PC-3 (cell line): ENCODE measurements at regions not wholly inside any gene's neighbourhood (a gene's known extent, or its start where the extent isn't known, plus 50 kb on each side); places are given as distances from the start of the nearest gene placed in this dataset.

ENCODE experiments used
- ATAC-seq: fragments of 200-7000 bp; cut with Tn5 transposase; 2 replicates; pipeline ENCODE4 v1.9.1; 2020; ENCODE audit warnings: mild to moderate bottlenecking, moderate library complexity
- BruUV-seq: library from RNA; stranded (reverse); fragments of 400-500 nt; replicated peaks from 2 replicates; lab custom pipeline; 2021; lab: Mats Ljungman, UMichigan
- CTCF ChIA-PET: fragments of 300-600 bp; sonication (Branson Sonifier 250); formaldehyde crosslinking; loops from one replicate; lab custom pipeline; 2022; ENCODE audit warnings: antibody characterized with exemption; lab: Charles Lee
- POLR2A ChIA-PET: fragments of 300-600 bp; sonication (Branson Sonifier 250); formaldehyde crosslinking; loops from one replicate; lab custom pipeline; 2022; ENCODE audit warnings: antibody characterized with exemption; ENCODE audit not compliant: unreplicated experiment; lab: Charles Lee
- DNase-seq: peaks from one replicate; pipeline ENCODE4 v3.0.0-alpha.2; 2015
- H2AFZ ChIP-seq: fragments of 300-600 bp; sonication (generic); 2 replicates; pipeline ENCODE4 v1.6.0; 2016; ENCODE audit warnings: antibody characterized with exemption, low read length
- H3F3A ChIP-seq: fragments of 300-600 bp; sonication (generic); one replicate; pipeline ENCODE4 v1.6.0; 2017; ENCODE audit warnings: antibody characterized with exemption, low read length, control low read depth, mild to moderate bottlenecking; ENCODE audit not compliant: unreplicated experiment
- H3K27ac ChIP-seq: fragments of 300-600 bp; sonication (generic); 2 replicates; pipeline ENCODE4 v1.5.1; 2016; ENCODE audit warnings: mild to moderate bottlenecking, low read length
- H3K27me3 ChIP-seq: fragments of 300-600 bp; sonication (generic); 2 replicates; pipeline ENCODE4 v1.6.1; 2016; ENCODE audit warnings: low read length, mixed read lengths
- H3K36me3 ChIP-seq: fragments of 300-600 bp; sonication (generic); 2 replicates; pipeline ENCODE4 v1.6.1; 2016; ENCODE audit warnings: low read depth, mixed run types, low read length, mixed read lengths
- H3K4me1 ChIP-seq: fragments of 300-600 bp; sonication (generic); 2 replicates; pipeline ENCODE4 v1.5.1; 2016; ENCODE audit warnings: low read length; ENCODE audit not compliant: insufficient read depth
- H3K4me2 ChIP-seq: fragments of 300-600 bp; sonication (generic); 2 replicates; pipeline ENCODE4 v1.6.0; 2016; ENCODE audit warnings: low read length
- H3K4me3 ChIP-seq: fragments of 300-600 bp; sonication (generic); 2 replicates; pipeline ENCODE4 v1.5.1; 2016; ENCODE audit warnings: mild to moderate bottlenecking, low read length, mixed read lengths
- H3K79me2 ChIP-seq: fragments of 300-600 bp; sonication (generic); 2 replicates; pipeline ENCODE4 v1.6.1; 2017; ENCODE audit warnings: low read length, mixed read lengths
- H3K9ac ChIP-seq: fragments of 300-600 bp; sonication (generic); 2 replicates; pipeline ENCODE4 v1.6.0; 2016; ENCODE audit warnings: mild to moderate bottlenecking, low read length
- H3K9me2 ChIP-seq: fragments of 300-600 bp; sonication (generic); replicated peaks from 2 replicates; pipeline ENCODE4 v1.6.1; 2016; ENCODE audit warnings: mixed run types, low read length, mixed read lengths
- H3K9me3 ChIP-seq: fragments of 300-600 bp; sonication (generic); 2 replicates; pipeline ENCODE4 v1.6.1; 2016; ENCODE audit warnings: low read length, mixed read lengths
- H4K20me1 ChIP-seq: fragments of 300-600 bp; sonication (generic); 2 replicates; pipeline ENCODE4 v1.6.1; 2016; ENCODE audit warnings: low read length, mixed read lengths
- CTCF ChIP-seq: fragments of 300-600 bp; sonication (generic); conservative IDR thresholded peaks from 2 replicates; pipeline ENCODE4 v1.5.1; 2017; ENCODE audit warnings: antibody characterized with exemption, low read depth, mild to moderate bottlenecking, low read length
- EZH2 ChIP-seq: fragments of 300-600 bp; sonication (generic); IDR thresholded peaks from one replicate; pipeline ENCODE4 v1.6.1; 2017; ENCODE audit warnings: antibody characterized with exemption, mild to moderate bottlenecking, low read length; ENCODE audit not compliant: unreplicated experiment
- EZH2phosphoT487 ChIP-seq: fragments of 300-600 bp; sonication (generic); IDR thresholded peaks from 2 replicates; pipeline ENCODE4 v1.6.1; 2018; ENCODE audit warnings: mild to moderate bottlenecking, antibody characterized with exemption, low read length, borderline replicate concordance
- intact Hi-C: fragments of 100-400 bp; cut with micrococcal nuclease; formaldehyde crosslinking; loops from 2 replicates; pipeline ENCODE4 v1.9.0; 2023

GRCh38 chr18:2351126-2351850 is 220.0 kb downstream of the METTL4 start:
- no peak for DNase-seq
- intact Hi-C loops, result no loop called here
- no peak for TF ChIP-seq EZH2
- no peak for TF ChIP-seq EZH2phosphoT487
- no peak for TF ChIP-seq CTCF
- H3K9me2 ChIP-seq, result no peaks in the 10 kb centered on the region
- H3K4me2 ChIP-seq, result no peak overlapping the region
- ChIA-PET CTCF (no interaction called here), POLR2A (no interaction called here)
- no peak overlapping the region for H2AFZ ChIP-seq
- no peak overlapping the region for H3K9ac ChIP-seq
- H3F3A ChIP-seq, result no peaks in the 10 kb centered on the region
- no peaks in the 10 kb centered on the region for H4K20me1 ChIP-seq
- no peak for ATAC-seq
- no peaks in the 10 kb centered on the region for H3K79me2 ChIP-seq
- no peaks in the 10 kb centered on the region for H3K4me1 ChIP-seq
- H3K36me3 ChIP-seq, result no peaks in the 10 kb centered on the region
- H3K9me3 ChIP-seq, result no peaks in the 10 kb centered on the region
- no peaks in the 10 kb centered on the region for H3K27me3 ChIP-seq
- BruUV-seq, result no TSS peak
- no peak overlapping the region for H3K27ac ChIP-seq
- no peak overlapping the region for H3K4me3 ChIP-seq

GRCh38 chr18:2354292-2354691 is 217.0 kb downstream of the METTL4 start:
- Histone ChIP-seq H3K9ac (no peak overlapping the region), H3K36me3 (no peaks in the 10 kb centered on the region), H3K9me3 (no peaks in the 10 kb centered on the region), H3K4me3 (no peak overlapping the region), H3K79me2 (no peaks in the 10 kb centered on the region), H3F3A (no peaks in the 10 kb centered on the region), H3K4me2 (no peak overlapping the region), H3K9me2 (no peaks in the 10 kb centered on the region), H2AFZ (no peak overlapping the region), H3K27ac (no peak overlapping the region), H4K20me1 (no peaks in the 10 kb centered on the region), H3K27me3 (no peaks in the 10 kb centered on the region), H3K4me1 (no peaks in the 10 kb centered on the region)
- ATAC-seq (no peak), DNase-seq (no peak)
- ChIA-PET POLR2A (no interaction called here), CTCF (no interaction called here)
- intact Hi-C loops, result no loop called here
- no peak for TF ChIP-seq CTCF
- BruUV-seq, result no TSS peak

- no peak overlapping the region for H3K27ac ChIP-seq
- no peak overlapping the region for H3K4me3 ChIP-seq
- no peaks in the 10 kb centered on the region for H3K9me2 ChIP-seq
- H4K20me1 ChIP-seq, result no peaks in the 10 kb centered on the region
- TF ChIP-seq EZH2phosphoT487, result no peak
- TF ChIP-seq CTCF, result no peak
- no peak for TF ChIP-seq EZH2
- intact Hi-C loops, result no loop called here
- ATAC-seq (no peak), DNase-seq (no peak)
- no peaks in the 10 kb centered on the region for H3K36me3 ChIP-seq
- no peaks in the 10 kb centered on the region for H3K27me3 ChIP-seq
- H2AFZ ChIP-seq, result no peak overlapping the region
- H3K9ac ChIP-seq, result no peak overlapping the region
- H3K4me2 ChIP-seq, result no peak overlapping the region
- POLR2A ChIA-PET, result no interaction called here
- CTCF ChIA-PET, result no interaction called here
- BruUV-seq, result no TSS peak
- H3K79me2 ChIP-seq, result no peaks in the 10 kb centered on the region
- no peaks in the 10 kb centered on the region for H3K4me1 ChIP-seq
- no peaks in the 10 kb centered on the region for H3F3A ChIP-seq
- H3K9me3 ChIP-seq, result no peaks in the 10 kb centered on the region
Observed at GRCh38 chr18:2356906-2357305, 214.4 kb downstream of the METTL4 start.
